ENCODE measurements at regions not wholly inside any gene's neighbourhood (a gene's known extent, or its start where the extent isn't known, plus 50 kb on each side); places are given as distances from the start of the nearest gene placed in this dataset.

GRCh38 chr3:69671082-69671952, 67.9 kb upstream of the MITF start:
- no peak overlapping the region for H3K27ac ChIP-seq (ENCODE audit: extremely low read depth, low read depth, low read length)
- 10% methylated on average over 5 of the region's 6 CpGs for WGBS (ENCODE audit: insufficient coverage, low coverage, missing lambda C conversion rate)
- intact Hi-C loops (cut with micrococcal nuclease) (loop anchor here (1.0 to 10.0 kb wide), 4 partner anchors 237 to 510 kb away; no protein-coding TSS in a partner anchor), in situ Hi-C loops (cut with MboI) (loop anchor here (25.0 kb wide), 1 partner anchor 509 kb away; no protein-coding TSS in a partner anchor)
- DNase-seq (ENCODE audit: extremely low read depth in 1 of 4, low spot score in 3 of 4) (peak; percentile 22 to 50 (median 35)), FAIRE-seq (peak; percentile 64), ATAC-seq (peak; percentile 56; the same call in 2 of the 3 replicates)
- H3K4me3 ChIP-seq = no peak overlapping the region
- POLR2A ChIA-PET = no interaction called here
- H3K4me1 ChIP-seq (replicated peaks in 1 of 2; ENCODE audit: control insufficient read depth in 2 of 2, insufficient read depth in 2 of 2, low read length in 2 of 2) = no peaks in the 10 kb centered on the region; a peak in 1 of 5 replicates
- H3K36me3 ChIP-seq (ENCODE audit: control insufficient read depth, insufficient read depth, low read length) = no peaks in the 10 kb centered on the region
- H2AFZ ChIP-seq (ENCODE audit: low read depth, low read length) = no peak overlapping the region
- CTCF ChIA-PET (ENCODE audit: low intra/inter-chr PET ratio) = interaction anchor here (0.7 to 1.4 kb wide), 2 partner anchors 121 to 277 kb away, joined by 4 read pairs; no protein-coding TSS in a partner anchor
- H3K9ac ChIP-seq (ENCODE audit: insufficient read depth in 1 of 2, low read depth in 2 of 2, low read length in 2 of 2) = peak overlapping the region in 1 of 2 experiments; percentile 35; a peak in 1 of 4 replicates
- no TSS peak for BruUV-seq (replicated peaks)
- no peaks in the 10 kb centered on the region for H3K27me3 ChIP-seq (ENCODE audit: control insufficient read depth in 2 of 2, insufficient read depth in 2 of 2, low read length in 2 of 2)
- no peak overlapping the region for H3K4me2 ChIP-seq (ENCODE audit: insufficient read depth, low read length)
- no peaks in the 10 kb centered on the region for H3K9me1 ChIP-seq (ENCODE audit: control insufficient read depth, insufficient read depth, low read length)
- no peaks in the 10 kb centered on the region for H3K79me2 ChIP-seq (ENCODE audit: control insufficient read depth, insufficient read depth, low read length)
- no peaks in the 10 kb centered on the region for H4K20me1 ChIP-seq (replicated peaks; ENCODE audit: control insufficient read depth, insufficient read depth, low read length)
- H3K9me3 ChIP-seq (replicated peaks; ENCODE audit: control insufficient read depth, insufficient read depth, low read depth, low read length) = no peaks in the 10 kb centered on the region; the same call in 1 of the 2 replicates
- TF ChIP-seq SP2 (IDR thresholded peaks at IDR 0.05; ENCODE audit: extremely low read depth, low read depth, low read length, poor library complexity, severe bottlenecking) (no peak), ZNF551 (CRISPR knock-in tag; IDR thresholded peaks at IDR 0.05) (no peak), ZFX (CRISPR knock-in tag; IDR thresholded peaks at IDR 0.05) (no peak), PCBP1 (IDR thresholded peaks at IDR 0.05; ENCODE audit: low read depth, low read length, poor library complexity, severe bottlenecking) (no peak), C11orf30 (IDR thresholded peaks at IDR 0.05; ENCODE audit: low read depth) (no peak), ZNF695 (CRISPR knock-in tag; IDR thresholded peaks at IDR 0.05) (no peak), CLOCK (CRISPR knock-in tag; IDR thresholded peaks at IDR 0.05; ENCODE audit: borderline replicate concordance) (no peak), CTCF (IDR thresholded peaks at IDR 0.05 in 2 of 3, conservative IDR thresholded peaks at IDR 0.05 in 1 of 3; ENCODE audit: insufficient read depth in 2 of 3, low read depth in 1 of 3, low read length in 3 of 3) (peak; percentile 29 to 77 (median 50); a peak in 5 of 6 replicates), MTA2 (IDR thresholded peaks at IDR 0.05; ENCODE audit: low read depth) (no peak), SIN3A (IDR thresholded peaks at IDR 0.05; ENCODE audit: borderline replicate concordance in 2 of 2, control insufficient read depth in 1 of 2, low read depth in 2 of 2, low read length in 2 of 2) (no peak), ZNF239 (CRISPR knock-in tag; IDR thresholded peaks at IDR 0.05) (no peak), RFX5 (IDR thresholded peaks at IDR 0.05; ENCODE audit: low read depth, low read length) (no peak)
